ENCODE measurements at regions not wholly inside any gene's neighbourhood (a gene's known extent, or its start where the extent isn't known, plus 50 kb on each side); places are given as distances from the start of the nearest gene placed in this dataset.

GRCh38 chr16:13425836-13426235 is 494.1 kb upstream of the ERCC4 start:
- no peaks in the 10 kb centered on the region for H3K79me2 ChIP-seq (ENCODE audit: insufficient read depth, low read length)

More at GRCh38 chr16:13425836-13426235, 494.1 kb upstream of the ERCC4 start:
- no peak for TF ChIP-seq CTCF (conservative IDR thresholded peaks at IDR 0.05)
- H2BK5ac ChIP-seq (ENCODE audit: insufficient read length, low read length) = no peak overlapping the region
- H2AK5ac ChIP-seq (ENCODE audit: insufficient read length, low read length) = no peak overlapping the region
- no peaks in the 10 kb centered on the region for H3K27me3 ChIP-seq (ENCODE audit: insufficient read depth, low read length)
- no peak overlapping the region for H3K27ac ChIP-seq (ENCODE audit: insufficient read length, low read depth, low read length)
- Mint-ChIP-seq H3K36me3 (ENCODE audit: insufficient read depth in 1 of 3, low read depth in 3 of 3) (peaks cover 5 to 9% (median 8%) of the 10 kb centered on the region in 3 experiments; a peak in 5 of 7 replicates), H3K4me3 (no peak overlapping the region), H3K9me3 (peaks cover 7 to 10% of the 10 kb centered on the region in 2 experiments; a peak in 3 of 5 replicates), H3K27ac (no peak overlapping the region; a peak in 1 of 7 replicates), H3K27me3 (ENCODE audit: low read depth) (no peaks in the 10 kb centered on the region), H3K4me1 (peaks cover 8 to 30% of the 10 kb centered on the region in 2 experiments)
- H3K9me3 ChIP-seq (ENCODE audit: control insufficient read depth, low read depth, low read length) = no peaks in the 10 kb centered on the region
- H2BK20ac ChIP-seq (ENCODE audit: low read depth, low read length, poor library complexity, severe bottlenecking) = no peak overlapping the region
- no peak overlapping the region for H2BK120ac ChIP-seq (ENCODE audit: low read depth, low read length, poor library complexity, severe bottlenecking)
- no peak for DNase-seq
- no peaks in the 10 kb centered on the region for H4K20me1 ChIP-seq (ENCODE audit: control insufficient read depth, insufficient read depth, insufficient read length)
- no peak overlapping the region for H3K56ac ChIP-seq (ENCODE audit: insufficient read length, low read depth, low read length)
- no peaks in the 10 kb centered on the region for H3K23me2 ChIP-seq (ENCODE audit: insufficient read length, low read depth, low read length, poor library complexity, severe bottlenecking)
- no peak overlapping the region for H2BK12ac ChIP-seq (ENCODE audit: insufficient read length, low read depth, low read length)
- no peak overlapping the region for H2AFZ ChIP-seq (ENCODE audit: low read length)
- no CpG with 5 or more reads among the region's 5 CpGs for WGBS (ENCODE audit: extremely low coverage, insufficient read length, low lambda C conversion rate)
- no peak overlapping the region for H4K91ac ChIP-seq (ENCODE audit: insufficient read length, low read depth, low read length)
- H2BK15ac ChIP-seq (ENCODE audit: low read depth, low read length) = no peak overlapping the region
- H3K9ac ChIP-seq (ENCODE audit: extremely low read depth, insufficient read length, low read length) = no peak overlapping the region
- no peaks in the 10 kb centered on the region for H3K4me1 ChIP-seq (ENCODE audit: insufficient read depth, low read length)
- H3K14ac ChIP-seq (ENCODE audit: insufficient read depth, low read length) = no peak overlapping the region
- no peak overlapping the region for H3K4me2 ChIP-seq (ENCODE audit: insufficient read depth, insufficient read length, low read length)
- H3T11ph ChIP-seq (ENCODE audit: low read length) = no peak overlapping the region
- no peak overlapping the region for H4K5ac ChIP-seq (ENCODE audit: insufficient read length, low read depth, low read length)
- no peak overlapping the region for H3K18ac ChIP-seq (ENCODE audit: insufficient read length, low read depth, low read length)
- no peak overlapping the region for H3K4ac ChIP-seq (ENCODE audit: low read depth, low read length)
- H4K8ac ChIP-seq (replicated peaks; ENCODE audit: insufficient read length, low read depth, low read length) = no peak overlapping the region
- H3K79me1 ChIP-seq (ENCODE audit: insufficient read depth, low read depth, low read length, poor library complexity, severe bottlenecking) = no peaks in the 10 kb centered on the region
- H3K23ac ChIP-seq (ENCODE audit: insufficient read length, low read depth, low read length) = no peak overlapping the region
